Skin of body (tissue), 1 donor: ENCODE measurements at regions not wholly inside any gene's neighbourhood (a gene's known extent, or its start where the extent isn't known, plus 50 kb on each side); places are given as distances from the start of the nearest gene placed in this dataset.

Experiments used
- DNase-seq: peaks from one replicate; lab custom pipeline; 2025; lab: John Stamatoyannopoulos, UW

GRCh38 chr20:41887500-41887899 lies 269.3 kb upstream of the CHD6 start:
- DNase-seq: no peak

GRCh38 chr20:41881466-41882046 lies 263.4 kb upstream of the CHD6 start:
- DNase-seq: no peak

GRCh38 chr20:41879123-41879522 lies 260.9 kb upstream of the CHD6 start:
- DNase-seq: no peak

GRCh38 chr20:41877911-41878310 lies 259.7 kb upstream of the CHD6 start:
- DNase-seq: no peak

GRCh38 chr20:41874658-41875057 lies 256.5 kb upstream of the CHD6 start:
- DNase-seq: no peak

GRCh38 chr20:41872930-41873329 lies 254.8 kb upstream of the CHD6 start:
- no peak for DNase-seq

GRCh38 chr20:41870869-41871462 lies 252.8 kb upstream of the CHD6 start:
- DNase-seq: no peak

GRCh38 chr20:41869261-41869660 lies 251.1 kb upstream of the CHD6 start:
- DNase-seq: no peak

- no peak for DNase-seq
Observed at GRCh38 chr20:41865938-41866337, 247.8 kb upstream of the CHD6 start.

GRCh38 chr20:41862476-41862875 lies 244.3 kb upstream of the CHD6 start:
- DNase-seq: no peak

- no peak for DNase-seq
Observed at GRCh38 chr20:41861772-41862422, 243.7 kb upstream of the CHD6 start.

GRCh38 chr20:41854765-41855164 lies 236.6 kb upstream of the CHD6 start:
- DNase-seq: no peak

GRCh38 chr20:41853806-41854205 lies 235.6 kb upstream of the CHD6 start:
- DNase-seq: no peak

GRCh38 chr20:41848180-41848579 lies 230.0 kb upstream of the CHD6 start:
- no peak for DNase-seq

- no peak for DNase-seq
Observed at GRCh38 chr20:41837669-41838224, 219.6 kb upstream of the CHD6 start.

- no peak for DNase-seq
Observed at GRCh38 chr20:41833739-41834138, 215.6 kb upstream of the CHD6 start.

- no peak for DNase-seq
Observed at GRCh38 chr20:41830702-41831101, 212.5 kb upstream of the CHD6 start.

- no peak for DNase-seq
Observed at GRCh38 chr20:41819436-41819835, 201.3 kb upstream of the CHD6 start.

- DNase-seq: no peak
Observed at GRCh38 chr20:41818991-41819390, 200.8 kb upstream of the CHD6 start.

GRCh38 chr20:41818369-41818768 lies 200.2 kb upstream of the CHD6 start:
- DNase-seq: no peak

GRCh38 chr20:41811456-41811855 lies 193.3 kb upstream of the CHD6 start:
- no peak for DNase-seq

GRCh38 chr20:41800040-41800439 lies 181.9 kb upstream of the CHD6 start:
- no peak for DNase-seq

- no peak for DNase-seq
Observed at GRCh38 chr20:41798930-41799502, 180.8 kb upstream of the CHD6 start.
